Stimulated activated CD8-positive, alpha-beta memory T cell treated with anti-CD3 and anti-CD28 coated beads, Interleukin-15, amount 100 ng/mL, for 1 hour (primary cell): ENCODE measurements at regions not wholly inside any gene's neighbourhood (a gene's known extent, or its start where the extent isn't known, plus 50 kb on each side); places are given as distances from the start of the nearest gene placed in this dataset.
"Not testable (repeated sequence)": the region's sequence is repeated elsewhere in the genome, so short reads cannot be mapped to it uniquely, and the experiment has no call there.

Experiments
- DNase-seq: peaks from one replicate; pipeline ENCODE4 v3.0.0-alpha.2; 2020; ENCODE audit warnings: low read depth

DNA sequence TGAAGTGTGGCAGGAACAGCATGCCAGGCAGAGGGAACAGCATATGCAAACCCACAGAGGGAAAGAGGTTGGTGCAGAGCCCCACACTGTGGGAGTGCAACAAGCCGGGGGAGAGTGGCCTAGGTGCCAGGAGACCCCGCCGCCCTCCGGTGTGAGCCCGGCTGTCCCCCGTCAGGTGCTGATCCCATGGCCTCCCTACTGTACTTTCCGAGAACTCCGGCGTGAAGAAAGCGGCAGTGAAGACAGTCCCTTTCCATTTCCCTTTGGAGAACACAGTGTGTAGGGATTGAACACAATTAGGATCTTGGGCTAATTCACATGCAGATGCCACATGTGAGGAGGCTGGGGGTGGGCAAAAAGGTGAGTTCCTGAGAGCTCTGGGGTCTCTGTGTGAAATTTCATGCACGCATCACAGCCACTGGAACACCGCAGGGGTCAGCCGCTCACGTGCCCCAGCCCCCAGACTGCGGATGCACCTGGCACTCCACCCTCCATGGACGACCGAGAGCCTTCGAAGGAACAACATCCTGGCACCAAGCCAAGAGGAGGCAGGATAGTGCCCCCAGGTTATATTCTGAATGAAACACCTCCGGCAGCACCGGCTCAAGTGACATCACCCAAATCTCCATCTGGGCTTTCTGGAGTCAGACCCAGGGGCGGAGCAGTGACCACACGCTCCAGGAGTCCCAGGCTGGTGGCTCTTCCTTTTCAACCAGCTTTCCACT is 82.1 kb upstream of the PPP2R2D start:
- DNase-seq, result no peak

DNA sequence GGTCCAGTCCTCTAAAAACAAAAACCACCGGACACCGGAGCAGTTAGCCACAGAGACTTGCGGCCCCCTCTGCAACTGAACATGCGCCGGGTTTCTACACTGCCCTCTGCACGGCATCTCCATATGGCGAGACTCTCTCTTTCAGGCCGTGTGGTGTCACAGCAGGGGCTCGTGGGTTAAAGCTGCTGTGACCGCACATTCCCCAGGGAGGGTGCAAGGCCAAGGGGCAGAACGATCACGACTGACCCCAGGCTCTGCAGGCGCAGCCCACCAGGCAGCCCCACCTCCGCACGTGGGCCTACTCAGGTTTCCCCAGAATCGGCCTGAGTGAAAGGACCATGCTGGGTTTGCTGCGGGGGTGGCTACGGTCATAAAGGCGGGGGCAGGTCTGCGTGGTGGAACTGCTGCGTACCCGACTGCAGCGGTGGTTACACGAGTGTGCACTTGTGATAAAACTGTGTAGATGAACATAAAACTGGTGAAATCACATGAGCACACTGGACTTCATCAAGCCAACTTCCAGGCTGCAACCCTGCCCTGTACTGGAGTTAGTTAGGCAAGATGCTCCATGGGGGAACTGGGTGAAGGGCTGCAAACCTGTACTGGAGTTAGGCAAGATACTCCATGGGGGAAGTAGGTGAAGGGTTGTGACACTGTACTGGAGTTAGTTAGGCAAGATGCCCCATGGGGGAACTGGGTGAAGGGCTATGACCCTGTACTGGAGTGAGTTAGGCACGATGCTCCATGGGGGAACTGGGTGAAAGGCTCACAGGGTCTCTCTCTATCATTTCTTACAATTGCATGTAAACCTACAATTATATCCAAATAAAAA is 81.4 kb upstream of the PPP2R2D start:
- DNase-seq, result no peak

DNA sequence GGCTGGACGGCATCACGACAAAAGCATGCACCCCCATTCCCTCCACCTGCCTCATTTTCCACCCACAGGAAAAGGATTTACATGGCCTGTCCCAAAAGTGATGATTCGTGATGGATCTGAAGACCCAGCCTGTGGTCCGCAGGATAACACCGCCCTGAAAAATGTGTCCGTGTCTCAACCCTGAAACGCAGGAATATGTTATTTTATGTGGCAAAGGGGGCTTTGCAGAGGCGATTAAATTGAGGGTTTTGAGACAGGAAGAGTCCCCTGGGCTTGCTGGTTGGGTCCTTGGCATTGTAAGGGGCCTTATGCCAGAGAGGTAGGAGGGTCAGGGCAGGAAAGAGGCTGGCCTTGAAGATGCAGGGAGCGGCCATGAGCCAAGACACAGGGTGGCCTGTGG is 80.2 kb upstream of the PPP2R2D start:
- no peak for DNase-seq

DNA sequence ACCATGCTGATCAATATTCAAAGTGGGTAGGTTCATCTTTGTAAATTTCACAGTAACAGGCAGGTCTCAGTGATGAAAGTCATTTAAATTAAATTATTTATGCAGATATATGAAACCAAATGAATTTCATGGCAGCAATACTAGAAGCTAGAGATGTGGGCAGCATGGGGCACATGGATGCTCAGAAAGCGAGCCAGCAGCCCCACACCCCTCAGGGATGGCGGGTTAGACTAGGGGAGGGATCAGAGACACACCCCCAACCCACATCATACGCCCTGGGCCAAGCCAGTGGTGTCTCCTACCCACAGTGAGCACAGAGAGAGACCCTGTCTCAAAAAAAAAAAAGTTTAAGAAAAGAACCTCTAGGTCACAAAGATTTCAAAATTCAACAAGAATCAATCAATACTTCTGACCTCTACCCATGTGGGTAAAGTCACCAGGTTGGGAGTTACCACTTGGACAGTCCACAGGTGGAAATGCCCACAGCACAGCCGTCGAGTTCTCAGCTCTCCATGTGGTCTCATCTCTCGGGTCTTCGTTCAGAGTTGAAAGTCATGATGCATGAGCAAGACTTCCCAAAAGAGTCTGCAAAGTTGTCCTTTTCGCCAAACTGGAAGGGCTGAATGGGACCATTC is 79.3 kb upstream of the PPP2R2D start:
- no peak for DNase-seq

DNA sequence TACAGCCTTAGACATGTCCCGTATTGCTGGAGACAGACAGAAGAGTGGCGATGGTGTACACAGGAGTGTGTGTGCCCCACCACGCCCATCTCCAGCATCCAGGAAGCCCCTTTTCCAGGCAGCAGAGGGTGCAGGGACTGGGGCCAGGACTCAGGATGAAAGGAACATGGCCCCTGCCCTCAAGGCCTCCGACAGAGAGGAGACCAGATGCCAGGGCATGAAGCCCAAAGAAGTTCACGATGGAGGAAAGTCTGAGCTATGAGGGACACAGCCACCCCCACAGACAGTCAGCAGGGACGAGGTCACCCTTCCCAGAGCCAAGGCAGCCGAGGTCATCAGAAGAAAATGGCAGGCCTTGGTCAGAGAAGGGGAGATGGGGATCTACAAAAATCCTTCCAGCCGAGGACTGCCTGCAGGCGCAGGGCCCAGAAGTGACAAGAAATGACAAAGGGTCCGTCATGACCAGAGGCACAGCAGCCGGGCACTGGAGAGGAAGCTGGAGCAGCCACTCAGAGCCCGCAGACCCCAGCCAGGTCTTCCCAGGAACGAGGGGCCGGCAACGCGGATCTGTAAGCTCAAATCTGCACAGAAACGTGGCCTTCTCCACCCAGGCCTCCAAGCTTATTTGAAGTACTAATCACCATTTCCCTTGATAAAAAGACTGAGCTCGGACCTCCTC is 78.7 kb upstream of the PPP2R2D start:
- DNase-seq, result no peak

DNA sequence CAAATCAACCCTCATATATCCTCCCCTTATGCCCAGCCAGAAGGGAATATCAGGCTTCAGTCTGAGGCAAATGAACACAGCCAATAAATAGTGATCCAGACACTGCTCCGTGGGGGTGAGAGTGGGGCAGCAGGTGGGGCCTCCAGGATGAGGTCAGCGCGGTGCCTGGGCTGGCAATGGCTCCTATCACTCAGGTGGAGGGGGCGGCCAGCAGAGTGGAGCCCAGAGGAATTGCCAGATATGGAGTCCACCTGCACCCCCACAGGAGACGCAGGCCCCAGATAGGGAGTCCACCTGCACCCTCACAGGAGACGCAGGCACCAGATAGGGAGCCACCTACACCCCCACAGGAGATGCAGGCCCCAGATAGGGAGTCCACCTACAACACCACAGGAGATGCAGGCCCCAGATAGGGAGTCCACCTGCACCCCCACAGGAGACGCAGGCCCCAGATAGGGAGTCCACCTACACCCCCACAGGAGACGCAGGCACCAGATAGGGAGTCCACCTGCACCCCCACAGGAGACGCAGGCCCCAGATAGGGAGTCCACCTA is 78.0 kb upstream of the PPP2R2D start:
- DNase-seq, result no peak

DNA sequence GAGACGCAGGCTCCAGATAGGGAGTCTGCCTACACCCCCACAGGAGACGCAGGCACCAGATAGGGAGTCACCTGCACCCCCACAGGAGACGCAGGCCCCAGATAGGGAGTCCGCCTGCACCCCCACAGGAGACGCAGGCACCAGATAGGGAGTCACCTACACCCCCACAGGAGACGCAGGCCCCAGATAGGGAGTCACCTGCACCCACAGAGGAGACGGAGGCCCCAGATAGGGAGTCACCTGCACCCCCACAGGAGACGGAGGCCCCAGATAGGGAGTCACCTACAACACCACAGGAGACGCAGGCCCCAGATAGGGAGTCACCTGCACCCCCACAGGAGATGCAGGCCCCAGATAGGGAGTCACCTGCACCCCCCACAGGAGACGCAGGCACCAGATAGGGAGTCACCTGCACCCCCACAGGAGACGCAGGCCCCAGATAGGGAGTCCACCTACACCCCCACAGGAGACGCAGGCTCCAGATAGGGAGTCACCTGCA is 77.2 kb upstream of the PPP2R2D start:
- DNase-seq, result not testable (repeated sequence)

DNA sequence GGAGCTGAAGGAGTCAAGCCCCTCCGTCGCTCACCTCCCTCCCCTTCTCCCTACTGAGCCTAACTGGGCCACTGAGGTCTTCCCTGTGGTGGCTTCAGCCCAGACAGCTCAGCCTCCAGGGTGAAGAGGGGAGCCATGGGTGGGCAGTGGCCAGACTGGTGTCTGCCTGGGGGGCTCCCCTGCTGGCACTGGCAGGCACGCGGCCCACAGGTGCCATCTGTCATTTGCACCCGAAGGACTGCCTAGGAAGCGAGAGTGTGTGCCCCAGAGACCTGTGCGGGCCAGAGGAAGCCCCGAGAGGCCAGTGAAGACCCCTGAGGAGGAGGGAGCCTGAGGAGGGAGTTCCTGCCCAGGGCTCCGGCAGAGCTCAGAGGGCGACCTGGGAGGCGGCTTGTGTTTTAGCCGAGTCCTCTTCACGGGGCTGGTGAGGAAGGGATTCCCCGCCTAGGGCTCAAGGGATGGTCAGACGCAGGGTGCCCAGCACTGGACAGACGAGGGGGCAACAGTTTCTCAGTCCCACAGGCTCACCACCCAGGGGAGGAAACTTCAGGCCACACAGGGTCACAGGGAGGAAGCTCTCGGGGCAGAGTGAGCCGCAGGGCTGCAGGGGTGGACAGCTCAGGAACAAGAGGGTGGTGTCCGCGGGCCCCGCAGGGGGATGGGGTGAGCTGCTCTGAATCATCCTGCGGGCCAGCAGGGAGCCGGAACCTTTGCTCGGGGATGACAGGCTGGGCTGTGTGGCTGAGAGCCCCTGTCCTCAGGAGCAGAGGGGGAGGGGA is 76.2 kb upstream of the PPP2R2D start:
- DNase-seq, result no peak

DNA sequence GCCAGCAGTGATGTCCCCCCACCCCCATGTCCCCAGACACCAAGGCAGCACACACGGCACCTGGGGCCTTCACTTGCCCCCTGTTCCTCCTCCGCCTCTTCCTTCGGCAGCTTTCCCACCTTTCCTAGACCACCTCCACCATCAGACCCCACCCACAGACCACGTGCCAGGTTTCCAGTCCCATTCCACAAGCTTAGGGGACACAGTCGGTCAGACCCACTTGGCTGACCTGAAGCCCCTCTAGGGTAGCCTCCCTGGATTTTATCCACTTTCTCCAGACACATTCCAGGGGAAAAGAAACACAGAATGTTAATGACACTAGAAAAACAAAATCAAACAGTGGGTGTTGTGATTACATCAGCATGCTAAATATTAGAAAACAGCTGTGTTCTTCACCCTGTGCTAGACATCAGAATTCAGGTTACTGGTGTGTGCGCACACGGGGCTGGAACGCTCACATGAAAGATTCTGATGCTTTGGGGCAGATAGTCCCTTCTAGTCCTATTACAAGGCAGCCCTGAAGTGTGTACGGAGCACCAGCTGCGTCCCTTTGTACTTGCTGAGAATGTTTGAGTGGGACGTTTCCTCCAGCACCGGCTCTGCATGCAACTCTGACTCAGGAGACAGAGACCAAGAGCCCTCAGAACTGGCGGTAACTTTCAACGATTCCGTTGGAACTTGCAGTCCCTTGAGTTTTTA is 75.5 kb upstream of the PPP2R2D start:
- DNase-seq, result no peak

DNA sequence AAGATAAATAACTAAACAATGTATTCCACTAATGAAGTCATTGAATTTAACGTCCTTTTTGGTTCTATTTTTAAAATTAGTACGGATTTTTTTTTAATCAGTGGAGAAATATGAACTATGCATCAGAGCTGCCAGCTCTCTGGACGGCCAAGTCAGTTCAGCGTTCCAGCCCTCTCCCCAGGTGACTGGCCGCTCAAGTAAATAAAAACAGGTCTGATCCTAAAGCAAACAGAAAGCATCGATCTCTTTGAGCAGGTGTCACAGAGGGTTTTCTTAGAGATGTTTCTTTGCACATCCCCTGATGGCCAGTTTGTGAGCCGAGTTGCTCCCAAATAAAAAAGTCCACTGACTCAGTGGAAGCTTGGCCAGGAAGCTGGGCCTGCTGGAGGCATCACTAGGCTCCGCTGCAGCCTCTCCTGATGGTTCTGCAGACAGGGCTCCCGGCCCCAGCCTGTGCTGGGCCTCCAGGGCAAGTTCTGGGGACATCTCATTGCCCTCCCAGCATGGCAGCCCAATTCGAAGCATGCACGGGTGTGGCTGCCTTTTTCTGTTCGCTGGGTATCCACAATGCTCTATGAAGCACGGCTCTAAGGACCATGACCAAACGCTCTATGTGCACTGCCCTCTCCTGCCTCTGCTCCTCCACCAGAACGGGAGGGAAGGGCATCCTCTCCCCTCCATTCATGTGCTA is 74.7 kb upstream of the PPP2R2D start:
- DNase-seq, result no peak

DNA sequence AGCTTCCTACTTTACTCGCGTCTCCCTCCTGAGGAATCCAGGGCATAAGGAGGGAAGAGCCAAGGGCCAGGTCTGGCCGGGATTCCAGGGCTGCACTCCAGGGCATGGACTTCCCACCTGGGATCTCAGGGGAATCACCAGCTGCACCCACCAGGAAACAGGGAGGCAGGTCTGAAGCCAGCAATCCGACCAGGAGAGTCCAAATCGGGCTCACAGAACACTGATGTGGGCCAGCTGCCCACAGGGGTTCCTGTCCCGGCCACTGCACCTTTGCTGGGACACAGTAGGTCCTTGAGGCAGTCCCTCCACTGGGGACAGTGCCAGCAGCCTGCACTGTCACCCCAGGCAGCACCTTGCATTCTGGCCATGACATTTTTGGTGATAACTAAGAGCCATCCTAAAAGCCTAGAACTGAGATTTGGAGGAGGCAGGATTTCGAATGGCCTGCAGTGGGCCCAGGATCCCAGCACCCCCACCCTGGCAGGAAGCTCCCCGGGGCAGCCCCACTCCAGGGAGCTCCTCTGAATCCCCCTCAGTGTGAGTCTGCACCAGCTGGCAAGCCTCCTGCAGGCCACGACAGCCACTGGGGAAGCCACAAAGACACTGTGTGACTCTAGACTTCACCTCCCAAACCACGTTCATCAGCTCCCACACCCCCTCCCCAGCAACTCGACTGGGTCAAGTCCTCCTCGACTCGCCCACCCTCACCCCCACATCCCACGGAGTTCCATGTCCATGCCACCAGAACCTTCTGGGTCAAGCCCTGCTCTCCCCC is 71.5 kb upstream of the PPP2R2D start:
- DNase-seq, result no peak

DNA sequence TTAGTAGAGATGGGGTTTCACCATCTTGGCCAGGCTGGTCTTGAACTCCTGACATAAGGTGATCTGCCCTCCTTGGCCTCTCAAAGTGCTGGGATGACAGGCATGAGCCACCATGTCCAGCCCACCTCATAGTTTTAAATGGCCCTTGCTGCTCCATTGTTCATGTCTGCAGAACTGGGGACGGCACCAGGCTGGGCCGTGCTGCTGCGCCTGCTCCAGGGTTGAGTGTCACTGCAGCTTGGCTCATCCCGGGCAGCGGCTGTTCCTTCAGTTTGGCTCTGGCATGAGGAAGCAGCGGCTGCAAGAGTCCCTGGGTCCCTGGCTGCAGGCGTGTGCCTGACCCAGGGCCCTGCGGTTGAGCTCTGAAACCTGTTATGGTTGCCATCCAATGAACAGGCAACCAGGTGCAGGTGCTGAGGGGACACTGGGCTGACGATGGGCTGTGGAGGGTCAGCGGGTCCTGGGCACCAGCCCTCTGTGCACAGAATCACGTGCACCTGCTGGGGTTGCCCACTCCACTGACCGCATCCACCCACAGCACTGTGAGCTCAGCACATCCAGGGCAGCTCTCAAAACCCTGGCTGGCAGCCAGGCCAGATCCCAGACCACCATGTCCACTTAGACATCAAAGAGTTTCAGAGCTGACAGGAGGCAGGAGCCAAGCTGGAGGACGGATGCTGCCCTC is 70.2 kb upstream of the PPP2R2D start:
- no peak for DNase-seq

DNA sequence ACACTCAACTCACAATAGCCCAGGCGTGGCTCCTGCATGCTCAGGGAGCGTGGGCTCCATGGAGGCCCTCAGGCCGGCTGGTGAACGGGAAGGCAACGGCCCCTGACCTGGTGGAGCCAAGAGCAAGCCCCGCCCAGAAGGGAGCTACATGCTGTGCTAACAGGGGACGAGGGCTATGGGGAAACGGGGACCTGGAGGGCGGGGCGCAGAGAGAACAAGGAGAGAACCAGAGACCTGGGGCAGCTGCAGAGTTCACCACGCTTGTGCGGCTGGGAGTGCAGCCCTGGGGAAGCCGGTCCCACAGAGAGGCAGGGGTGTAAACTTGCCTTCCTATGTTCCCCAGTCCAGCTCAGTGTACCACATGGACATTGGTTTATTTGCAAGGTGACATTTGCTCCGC is 69.2 kb upstream of the PPP2R2D start:
- DNase-seq, result no peak

DNA sequence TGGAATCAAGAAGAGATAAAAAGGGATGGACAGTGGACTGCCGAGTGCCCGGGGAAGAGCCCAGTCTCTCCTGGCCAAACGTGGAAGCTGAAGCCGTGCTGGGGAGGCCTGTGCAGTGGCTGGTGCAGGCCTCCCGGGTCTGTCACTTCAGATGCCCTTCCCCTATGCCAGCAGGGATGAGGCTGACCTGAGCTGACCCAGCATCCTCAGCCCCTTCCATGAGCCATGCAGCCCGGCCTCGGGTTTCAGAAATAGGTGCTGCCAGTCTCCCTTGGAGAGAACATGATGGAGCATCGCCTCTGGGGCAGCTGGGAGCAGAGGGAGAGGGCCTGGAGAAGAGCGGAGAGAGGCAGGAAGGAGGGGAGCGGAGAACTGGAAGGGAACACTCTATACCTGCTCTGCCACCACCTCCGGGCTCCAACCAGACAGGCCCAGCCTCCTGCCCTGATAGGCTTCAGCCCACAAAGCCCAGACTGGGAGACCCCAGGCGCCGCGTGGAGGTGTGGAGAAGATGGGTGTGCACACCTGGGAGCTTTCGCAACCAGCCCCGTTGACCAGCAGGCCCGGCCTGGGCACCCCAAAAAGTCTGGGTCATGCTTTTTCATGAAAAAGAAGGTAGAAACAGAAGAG is 68.6 kb upstream of the PPP2R2D start:
- DNase-seq, result no peak

DNA sequence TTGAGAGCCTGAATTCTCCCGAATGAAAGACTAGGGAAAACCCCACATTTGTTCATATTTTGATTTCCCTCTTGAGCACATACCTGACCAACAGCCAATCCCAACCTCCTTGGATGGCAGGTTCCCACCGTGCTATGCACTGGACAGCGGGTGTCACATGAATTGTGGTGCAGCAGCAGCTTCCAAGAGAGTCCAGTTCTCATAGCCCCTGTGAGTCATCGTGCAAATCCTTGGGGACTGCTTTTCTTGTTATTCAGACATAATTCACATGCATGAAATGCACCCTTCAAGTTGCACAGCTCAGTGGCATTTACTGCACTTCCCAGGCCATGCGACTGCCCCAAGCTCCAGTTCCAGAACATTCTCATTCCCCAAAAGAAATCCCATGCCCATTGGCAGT is 67.8 kb upstream of the PPP2R2D start:
- no peak for DNase-seq

DNA sequence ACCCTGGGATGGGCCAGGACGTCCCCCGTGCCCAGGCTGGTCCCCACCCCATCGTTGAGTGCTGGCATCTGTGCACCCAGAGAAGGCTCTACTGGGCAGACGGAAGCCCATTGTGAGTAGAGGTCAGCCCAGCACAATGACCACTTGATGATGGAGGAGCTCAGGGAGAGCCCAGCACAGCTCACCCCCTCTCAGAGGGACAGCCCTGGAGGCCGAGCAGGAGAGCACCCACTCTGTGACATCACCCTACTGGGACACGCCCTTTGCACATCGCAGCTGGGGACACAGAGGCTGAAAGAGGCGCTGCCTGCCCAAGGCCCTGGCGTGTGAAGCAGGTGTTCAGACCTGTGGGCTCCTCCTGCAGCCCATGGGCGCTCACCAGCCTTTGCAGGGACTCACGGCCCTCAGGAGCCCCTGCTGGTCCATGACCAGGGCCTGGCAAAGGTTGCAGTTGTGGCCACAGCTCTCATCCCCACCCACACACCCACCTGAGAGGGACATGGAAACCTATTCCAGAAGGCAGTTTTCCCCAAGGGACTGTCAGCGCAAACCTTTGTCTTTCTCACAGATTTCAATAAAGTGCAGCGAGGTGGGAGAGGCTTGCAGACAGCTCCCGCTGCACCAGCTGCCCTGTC is 67.2 kb upstream of the PPP2R2D start:
- no peak for DNase-seq

DNA sequence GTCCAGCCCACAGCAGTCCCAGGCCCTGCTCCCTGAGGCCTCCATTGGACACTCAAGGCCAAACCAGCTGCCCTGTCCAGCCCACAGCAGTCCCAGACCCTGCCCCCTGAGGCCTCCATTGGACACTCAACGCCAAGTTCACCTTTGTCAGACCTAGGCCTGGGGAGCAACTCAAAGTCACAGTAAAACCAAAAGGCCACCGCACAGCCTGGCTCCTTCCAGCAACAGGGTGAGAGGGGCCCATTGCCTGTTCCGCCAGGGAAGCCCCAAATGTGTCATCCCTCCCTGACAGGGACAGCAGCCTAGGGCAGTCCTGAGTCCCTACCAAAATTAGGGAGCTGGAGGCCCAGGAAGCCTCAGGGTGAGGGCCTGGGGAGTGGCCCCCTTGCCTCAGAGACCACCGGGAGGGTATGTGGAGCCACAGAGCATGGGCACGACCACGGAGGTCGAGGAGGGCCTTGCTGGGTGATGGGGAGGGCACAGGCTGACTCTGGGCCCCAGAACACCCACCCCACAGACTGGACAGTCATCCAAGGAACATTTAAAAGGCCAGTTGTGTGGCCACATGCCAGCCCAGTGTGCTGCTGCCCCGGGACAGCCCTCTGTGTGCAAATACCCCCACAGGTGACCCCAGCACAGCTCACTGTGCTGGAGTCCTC is 66.5 kb upstream of the PPP2R2D start:
- no peak for DNase-seq
